ENCODE measurements at regions not wholly inside any gene's neighbourhood (a gene's known extent, or its start where the extent isn't known, plus 50 kb on each side); places are given as distances from the start of the nearest gene placed in this dataset.

DNA sequence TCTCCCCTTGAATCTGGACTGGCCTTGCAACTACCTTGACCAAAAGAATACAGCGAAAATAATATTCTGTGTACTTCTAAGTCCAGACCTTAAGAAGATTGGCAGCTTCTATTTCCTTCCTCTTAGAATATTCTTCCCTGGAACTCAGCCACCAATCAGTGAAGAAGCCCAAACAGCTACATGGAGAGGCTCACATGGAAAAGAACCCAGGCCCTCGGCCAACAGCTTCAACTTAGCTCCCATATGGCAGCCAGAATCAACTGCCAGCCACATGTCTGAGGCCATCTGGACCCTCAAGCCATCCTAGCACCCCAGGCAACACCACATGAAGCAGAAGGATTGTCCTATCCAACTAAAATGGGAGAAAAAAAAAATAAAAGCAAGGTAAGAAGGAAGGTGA, 178.8 kb downstream of the IBTK start:
- DNase-seq: no peak

DNA sequence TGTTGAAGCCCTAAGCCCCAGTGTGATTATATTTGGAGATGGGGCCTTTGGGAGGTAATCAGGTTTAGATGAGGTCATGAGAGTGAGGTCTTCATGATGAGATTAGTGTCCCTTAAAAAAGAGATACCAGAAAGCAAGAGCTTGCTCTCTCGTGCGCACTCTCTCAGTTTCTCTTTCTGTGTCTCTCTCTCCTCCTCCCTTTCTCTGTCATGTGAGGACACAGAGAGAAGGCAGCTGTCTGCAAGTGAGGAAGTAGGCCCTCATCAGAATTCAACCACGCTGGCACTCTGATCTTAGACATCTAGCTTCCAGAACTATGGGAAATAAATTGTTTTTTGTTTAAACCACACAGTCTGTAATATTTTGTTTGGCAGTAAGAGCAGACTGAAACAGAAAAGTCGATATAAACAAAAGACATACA, 180.5 kb downstream of the IBTK start:
- no peak for DNase-seq

DNA sequence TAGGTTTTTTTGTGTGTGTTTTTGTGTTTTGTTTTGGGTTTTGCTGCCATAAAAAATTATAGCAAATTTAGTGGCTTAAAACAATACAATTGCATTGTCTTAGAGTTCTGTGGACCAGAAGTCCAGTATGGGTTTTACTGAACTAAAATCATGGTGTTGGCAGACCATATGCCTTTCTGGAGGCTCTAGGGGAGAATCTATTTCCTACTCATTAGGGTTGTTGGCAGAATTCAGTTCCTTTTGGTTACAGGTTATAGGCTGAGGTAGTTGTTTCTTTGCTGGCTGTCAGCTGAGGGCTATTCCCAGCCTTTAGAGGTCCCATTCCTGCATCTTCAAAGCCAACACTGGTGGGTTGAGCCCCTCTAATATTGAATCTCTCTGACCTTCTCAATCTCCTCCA, 181.3 kb downstream of the IBTK start:
- no peak for DNase-seq

DNA sequence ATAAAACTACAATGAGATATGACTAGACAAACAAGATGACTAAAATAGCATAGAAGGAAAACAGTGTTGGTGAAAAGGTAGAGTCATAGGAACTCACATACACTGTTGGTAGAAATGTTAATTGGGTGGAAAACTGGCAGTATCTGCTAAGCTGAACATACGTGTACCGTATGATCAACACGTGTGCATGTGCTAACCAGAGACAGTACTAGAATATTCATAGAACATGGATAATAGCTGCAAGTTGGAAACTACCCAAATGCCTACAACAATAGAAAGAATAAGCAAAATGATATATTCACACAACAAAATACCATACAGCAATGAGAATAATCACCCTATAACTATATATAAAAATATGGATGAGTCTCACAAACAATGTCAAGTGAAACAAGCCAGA, 184.0 kb downstream of the IBTK start:
- no peak for DNase-seq

DNA sequence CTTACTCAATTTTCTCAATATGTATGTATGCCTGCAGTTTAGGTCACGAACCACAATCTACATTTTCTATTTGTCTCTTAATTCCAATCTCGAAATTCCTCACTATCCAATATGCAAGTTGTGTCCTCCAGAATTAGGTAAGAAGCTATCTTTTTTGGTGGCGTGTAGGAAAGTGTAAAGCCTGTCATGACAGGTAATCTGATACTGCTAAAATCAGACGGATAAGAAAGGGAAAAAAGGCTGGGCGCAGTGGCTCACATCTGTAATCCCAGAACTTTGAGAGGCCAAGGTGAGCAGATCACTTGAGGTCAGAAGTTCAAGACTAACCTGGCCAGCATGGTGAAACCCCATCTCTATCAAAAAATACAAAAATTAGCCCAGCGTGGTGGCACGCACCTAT, 185.3 kb downstream of the IBTK start:
- DNase-seq: no peak

DNA sequence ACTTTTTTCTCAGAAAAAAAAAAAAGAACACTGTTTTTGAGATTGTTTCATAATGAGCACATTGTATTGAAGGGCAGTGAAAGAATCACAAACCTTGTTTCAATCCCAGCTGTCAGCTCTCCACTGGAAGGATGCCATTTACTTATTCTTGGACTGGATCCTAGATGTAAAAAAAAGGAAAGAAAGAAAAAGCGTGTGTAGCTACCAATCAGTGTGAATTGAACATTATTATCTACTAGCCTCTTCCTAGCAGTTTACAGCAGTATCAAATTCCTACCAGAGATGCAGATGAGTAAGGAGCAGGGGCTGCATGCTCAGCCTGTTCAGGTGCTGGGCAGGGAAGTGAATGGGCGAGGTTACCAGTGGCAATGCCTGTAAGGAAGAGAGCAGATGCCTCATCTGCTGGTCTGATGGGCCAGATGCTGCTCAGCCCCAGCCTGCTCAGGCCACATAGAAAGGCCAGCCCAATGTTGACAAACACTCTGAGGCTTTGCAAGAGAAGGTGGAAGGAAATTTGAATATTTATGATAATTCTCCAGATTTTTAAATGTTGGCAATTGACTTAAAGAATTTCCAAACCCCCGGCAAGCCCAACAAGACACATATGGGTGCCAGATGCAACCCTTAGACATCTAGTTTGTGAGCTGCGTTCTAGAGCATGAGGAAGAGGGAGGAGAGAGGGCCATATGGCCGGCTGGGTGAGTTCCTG, 189.5 kb downstream of the IBTK start:
- no peak for DNase-seq

DNA sequence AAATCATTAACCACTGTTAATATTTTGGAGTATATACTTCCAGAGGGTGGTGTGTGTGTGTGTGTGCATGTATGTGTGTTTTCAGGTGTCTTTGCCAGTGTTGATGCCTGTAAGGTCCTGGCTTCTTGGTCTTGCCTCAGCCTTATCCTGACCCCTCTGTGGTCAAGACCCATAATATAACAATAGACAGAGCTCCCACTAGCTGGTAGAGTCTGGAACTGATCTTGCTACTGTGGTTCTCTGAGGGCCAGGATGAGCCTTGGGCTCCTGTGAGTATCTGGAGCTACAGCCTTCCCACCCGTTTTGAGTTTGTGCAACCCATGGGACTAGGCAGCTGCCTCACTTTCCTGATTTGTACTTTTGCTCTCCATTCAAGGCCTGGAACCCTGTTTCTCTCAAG, 191.0 kb downstream of the IBTK start:
- no peak for DNase-seq

DNA sequence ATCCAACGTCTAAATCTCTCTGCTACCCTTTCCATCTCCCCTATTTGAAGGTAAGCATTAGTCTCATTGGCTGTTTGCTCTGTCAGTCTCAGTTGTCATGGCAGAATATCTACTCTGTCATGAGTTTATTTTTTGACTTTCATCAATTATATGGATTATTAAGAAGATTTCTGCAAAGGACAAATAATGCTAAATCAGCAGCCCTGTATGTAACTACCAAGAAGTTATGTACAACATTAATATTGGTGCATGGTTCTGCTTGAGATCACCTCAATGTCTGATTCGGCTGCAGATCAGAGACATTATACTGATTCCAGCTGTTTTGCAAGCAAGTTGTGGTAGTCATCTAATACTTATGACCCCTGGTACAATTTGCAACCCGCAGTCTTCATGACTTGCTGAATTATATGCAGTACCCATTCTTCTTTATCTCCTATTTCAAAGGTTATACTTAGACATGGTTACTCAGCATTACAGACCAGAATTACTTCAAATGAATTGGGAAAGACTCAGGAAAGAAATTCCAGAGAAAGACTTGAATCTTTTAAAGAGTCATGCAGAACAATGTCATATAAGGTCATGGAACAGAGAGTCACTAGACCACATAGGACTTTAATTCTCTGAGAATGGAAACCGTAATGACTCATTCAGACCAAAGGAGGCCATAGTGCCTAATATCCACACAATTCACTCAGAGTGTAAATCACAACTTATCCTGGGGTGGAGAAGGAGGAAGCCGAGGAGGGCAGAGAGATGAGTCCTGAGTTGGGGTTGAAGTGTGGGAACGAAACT, 201.4 kb downstream of the IBTK start:
- no peak for DNase-seq

DNA sequence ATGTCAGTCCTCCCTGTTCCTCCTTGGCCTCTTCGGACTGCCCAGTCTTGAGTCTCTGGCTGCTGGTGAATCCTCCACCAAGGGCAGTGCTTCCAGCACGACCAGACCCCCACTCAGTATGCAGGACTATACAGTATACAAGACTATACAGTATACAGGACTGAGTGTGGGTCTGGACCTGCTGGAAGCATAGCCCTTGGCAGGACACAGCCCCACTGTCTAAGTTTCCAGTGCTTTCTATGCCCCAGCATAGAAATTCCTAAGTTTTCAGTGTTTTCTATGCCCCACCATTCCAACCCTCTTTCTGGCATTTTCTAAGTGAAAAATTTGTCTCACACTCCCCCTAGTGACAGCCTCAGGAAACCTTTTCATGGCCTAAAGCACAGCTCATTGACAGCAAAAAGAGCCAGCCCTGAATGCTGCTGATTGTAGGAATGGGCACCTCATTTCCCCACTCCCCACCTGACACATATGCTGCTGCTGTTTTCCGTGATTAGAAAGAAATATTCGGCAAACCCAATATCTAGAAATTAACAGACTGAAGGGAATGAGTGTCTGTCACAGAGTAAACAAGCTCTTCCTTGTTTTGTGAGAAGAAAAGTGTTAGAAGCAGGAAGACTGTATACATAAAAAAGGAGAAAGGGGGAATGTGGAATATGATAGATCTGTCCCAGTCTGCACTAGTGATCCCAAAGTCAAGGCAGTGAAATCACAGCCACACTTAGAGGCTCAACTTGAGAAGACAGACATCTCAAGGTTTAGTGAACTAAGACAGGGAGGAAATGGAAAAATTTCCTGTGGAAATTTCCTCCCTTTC, 206.9 kb downstream of the IBTK start:
- DNase-seq: peak; percentile 0 to 18

DNA sequence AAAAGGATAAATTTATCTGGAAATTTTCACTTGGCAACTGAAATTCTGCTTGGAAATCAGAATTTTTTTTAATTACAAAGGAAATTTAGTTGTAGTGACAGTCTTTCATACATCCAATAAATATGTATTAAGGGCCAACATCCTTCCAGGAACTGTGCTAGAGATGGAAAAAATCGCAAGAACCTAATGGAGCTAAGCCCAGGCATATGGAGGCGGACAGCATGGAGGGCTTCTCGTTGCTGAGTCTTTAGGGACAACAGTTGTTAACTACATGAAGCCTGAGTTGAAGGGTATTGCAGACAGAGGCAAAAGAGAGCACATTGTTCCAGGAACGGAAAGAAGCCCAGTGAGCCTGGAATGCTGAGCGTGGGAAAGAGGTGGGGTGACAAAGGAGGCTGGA, 208.9 kb downstream of the IBTK start:
- DNase-seq: no peak

DNA sequence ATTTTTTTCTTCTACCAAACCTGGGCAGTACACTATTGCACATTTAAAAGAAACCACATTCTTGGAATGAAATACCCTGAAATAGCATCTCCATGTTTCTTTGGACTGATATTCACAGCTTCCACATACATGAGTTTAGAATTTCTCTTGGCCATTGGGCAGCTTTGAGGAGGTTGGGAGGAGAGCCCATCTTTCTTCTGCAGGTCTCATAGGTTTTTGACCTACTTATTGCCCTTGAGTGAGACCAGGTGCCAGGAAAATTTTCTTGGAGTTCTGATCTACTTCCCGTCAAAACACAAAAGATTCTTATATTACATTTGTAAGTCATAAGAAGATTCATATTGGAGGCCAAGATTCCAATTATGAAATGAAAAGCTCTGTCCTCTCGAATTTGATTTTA, 212.0 kb downstream of the IBTK start:
- DNase-seq: no peak

DNA sequence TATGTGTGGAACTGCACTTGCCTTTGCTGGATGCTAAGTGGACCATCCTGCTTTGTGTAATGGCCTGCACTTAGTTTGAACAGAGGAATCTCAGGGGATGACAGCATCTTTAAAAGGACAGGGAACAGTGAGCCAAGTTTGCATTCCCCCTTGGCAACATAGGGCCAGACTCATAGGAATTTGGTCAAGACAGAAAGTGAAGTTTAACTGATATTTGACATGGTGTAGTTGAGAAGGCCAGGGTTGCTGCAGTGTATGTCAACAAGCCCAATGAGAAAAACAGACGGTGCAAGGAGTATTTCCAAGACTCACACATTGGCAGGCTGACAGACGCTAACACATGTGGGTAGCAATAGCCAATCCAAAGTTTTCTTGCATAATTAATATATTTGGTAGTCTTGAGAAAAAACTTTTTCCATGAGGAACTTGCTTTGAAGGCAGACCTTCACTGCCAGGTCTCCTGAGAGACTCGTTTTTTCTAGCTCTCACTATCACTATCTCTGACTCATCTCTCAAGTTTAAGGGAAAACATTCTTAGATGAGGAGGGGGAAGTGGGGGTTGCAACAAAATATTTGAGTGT, 213.8 kb downstream of the IBTK start:
- DNase-seq: no peak

DNA sequence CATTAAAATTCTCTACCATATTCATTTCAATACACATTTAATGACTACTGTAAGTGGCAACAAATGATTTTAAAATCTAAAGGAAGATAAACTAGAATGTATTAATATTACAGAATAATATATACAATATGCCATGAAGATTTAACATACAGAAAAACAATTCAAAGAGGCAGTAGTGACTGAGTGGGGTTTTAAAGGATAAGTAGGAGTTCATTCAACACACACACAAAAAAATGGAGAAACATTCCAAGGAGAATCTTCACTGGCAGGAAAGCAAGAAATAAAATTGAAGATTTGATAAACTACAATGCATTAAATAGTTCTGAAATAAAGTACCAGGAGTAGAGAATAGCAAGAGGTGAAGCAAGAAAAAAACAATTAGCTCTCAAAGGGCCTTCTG, 215.1 kb downstream of the IBTK start:
- no peak for DNase-seq

DNA sequence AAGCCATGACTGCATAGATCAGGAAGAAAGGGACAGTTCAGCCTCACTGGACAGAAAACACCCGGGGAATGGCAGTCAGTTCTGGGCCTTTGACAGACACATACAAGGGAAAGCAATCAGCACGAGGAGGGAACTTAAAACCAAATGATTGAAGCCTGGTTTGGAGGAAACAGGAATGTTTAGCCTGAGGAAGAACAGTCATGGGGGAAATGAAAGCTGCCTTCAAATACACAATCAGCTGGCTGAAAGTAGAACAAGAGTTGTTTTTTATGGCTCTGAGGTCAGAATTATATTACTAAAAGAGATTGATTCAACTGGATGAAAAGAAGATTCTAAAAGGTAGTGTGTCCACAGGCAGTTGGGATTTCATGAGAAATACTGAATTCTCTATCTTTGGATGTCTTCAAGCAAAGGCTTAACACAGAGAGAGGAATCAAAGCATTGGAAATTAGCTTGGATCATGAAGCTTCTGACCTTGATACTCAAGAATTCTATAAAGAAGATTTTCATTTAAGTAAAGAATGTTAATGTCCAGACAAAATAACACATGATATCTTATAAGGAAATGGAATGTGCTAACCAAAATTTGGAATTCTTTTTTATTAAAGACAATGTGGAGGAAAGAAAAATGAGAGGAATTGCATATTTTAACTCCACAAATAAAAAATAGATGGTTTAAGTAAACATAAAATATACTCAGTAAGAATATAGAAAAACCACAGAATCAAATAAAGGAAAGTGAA, 216.6 kb downstream of the IBTK start:
- no peak for DNase-seq

DNA sequence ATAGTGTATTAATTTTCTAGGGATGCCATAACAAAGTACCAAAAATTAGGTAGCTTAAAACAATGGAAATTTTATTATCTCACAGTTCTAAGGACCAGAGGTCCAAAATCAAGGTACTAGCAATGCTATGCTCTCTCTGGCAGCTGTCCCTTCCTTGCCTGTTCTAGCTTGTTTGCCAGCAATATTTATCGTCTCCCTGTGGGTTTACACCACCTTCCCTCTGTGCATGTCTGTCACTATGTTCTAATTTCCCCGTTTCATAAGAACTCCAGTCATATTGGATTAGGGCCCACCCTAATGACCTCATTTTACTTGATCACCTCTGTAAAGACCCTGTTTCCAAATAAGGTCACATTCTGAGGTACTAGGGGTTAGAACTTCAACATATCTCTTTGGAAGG, 217.2 kb downstream of the IBTK start:
- no peak for DNase-seq

DNA sequence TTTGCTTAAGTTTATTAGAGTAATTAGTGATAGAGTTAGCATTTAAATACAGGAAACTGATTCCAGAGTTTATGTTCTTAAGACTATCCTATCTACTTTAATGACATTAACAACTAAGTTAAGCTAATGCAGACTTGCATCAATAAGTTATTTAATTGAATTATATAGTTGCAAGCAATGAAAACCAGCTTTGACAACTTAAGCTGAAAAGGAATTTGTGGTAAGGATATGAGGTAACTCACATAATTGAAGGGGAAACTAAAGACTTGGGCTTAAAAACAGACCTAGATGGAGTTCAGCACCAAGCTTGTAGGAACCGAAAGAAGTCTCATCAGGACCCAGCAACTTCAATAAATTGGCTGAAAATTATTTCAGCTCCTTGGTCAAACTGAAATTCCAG, 222.3 kb downstream of the IBTK start:
- no peak for DNase-seq

DNA sequence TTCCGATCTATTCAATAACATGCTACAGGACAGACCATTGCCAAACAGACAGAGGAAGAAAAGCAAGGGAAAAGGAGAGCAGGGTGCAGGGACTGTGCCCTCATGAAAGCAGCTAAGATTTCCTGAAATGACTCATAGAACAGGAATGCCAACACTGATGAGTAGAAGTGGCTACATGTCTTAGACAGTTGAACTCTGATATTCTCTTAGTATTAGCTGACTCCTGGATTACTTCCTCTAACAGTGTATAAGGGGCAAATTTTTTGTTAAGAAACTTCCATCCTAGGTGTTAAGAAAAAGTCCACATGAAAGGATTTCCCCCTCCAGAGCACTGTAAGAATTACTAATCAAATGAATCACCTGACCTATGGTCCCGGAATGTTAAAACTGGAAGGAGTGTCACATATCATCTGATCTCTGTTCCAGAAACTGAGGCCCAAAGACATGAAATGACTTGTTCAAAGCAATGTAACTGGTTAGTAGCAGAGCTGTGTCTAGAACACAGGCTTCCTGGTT, 224.9 kb downstream of the IBTK start:
- no peak for DNase-seq

DNA sequence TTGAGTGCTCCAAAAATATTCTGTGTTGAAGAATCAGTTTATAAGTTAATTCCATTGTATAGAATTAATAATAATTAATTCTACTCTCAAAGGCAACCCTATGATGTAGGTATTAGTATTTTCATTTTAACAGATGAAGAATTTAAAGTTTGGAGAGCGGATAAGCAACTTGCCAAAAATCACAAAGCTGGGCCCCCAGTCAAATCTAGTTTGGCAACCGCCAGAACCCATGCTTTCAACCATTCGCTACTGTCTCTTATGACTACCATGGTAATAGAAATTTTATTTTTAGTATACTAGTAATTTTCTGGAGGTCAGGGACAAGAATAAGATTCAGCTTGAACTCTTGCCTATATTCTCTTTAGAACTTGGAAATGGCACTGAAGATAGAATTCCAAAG, 229.8 kb downstream of the IBTK start:
- no peak for DNase-seq

DNA sequence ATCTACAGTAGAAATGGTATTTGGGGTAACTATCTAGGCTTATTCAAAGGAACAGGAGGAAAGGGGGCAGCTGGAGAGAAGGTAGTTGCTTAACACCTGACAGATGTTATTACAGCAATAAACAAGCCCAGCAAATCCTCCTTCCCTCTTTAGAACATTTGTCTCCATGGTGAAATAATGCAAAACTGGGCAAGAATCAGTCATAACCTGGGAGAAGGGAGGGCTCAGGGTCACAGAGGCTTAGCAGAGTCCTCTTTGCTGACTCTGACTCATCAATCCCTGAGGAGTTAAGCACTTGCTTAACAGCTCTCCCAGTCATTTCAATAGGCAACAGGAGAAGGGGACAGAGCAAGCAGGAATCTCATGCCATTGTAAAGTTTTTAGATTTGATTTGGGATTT, 230.3 kb downstream of the IBTK start:
- DNase-seq: no peak

DNA sequence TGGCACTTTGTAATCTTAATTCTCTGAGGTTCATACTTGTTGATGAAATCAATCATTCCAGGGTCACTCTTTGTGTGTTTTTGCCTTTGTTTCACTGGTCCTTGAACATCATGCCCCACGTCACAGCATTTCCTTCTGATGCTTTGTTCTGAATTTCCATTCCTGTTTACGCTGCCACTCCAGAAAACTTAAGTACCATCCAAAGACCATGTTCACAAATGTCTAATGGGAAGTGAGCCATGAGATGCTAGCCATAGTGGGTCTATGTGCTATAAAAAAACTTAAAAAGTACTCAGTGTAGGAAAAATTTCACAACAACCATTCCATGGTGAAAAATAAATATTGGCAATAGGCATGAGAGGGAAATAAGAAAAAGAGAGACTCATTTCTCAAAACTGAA, 232.0 kb downstream of the IBTK start:
- DNase-seq: no peak

DNA sequence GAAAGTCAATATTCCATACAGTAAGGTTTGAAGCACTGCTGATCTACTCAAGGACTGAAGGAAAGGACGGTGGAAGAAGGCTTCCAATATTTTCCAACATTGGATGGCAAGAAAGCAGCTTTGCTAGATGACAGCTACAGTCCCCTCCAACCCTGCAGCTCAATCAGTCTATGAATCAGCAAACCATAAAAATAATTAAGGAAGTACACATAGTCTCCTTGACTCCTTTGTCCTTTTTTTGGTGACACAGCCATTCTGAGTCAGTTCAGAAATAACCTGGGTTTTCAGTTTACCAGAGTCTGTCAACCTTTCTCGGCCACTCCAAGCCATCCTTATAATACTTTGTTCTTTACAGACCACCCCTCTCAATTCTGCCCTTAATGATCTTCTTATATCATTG, 232.5 kb downstream of the IBTK start:
- DNase-seq: no peak
